ENCODE measurements at regions not wholly inside any gene's neighbourhood (a gene's known extent, or its start where the extent isn't known, plus 50 kb on each side); places are given as distances from the start of the nearest gene placed in this dataset.
"Not testable (repeated sequence)": the region's sequence is repeated elsewhere in the genome, so short reads cannot be mapped to it uniquely, and the experiment has no call there.

GRCh38 chrX:140318296-140318695 lies 186.6 kb downstream of the SOX3 start:
- DNase-seq = no peak

- no peak for DNase-seq
Measured at GRCh38 chrX:140317462-140317861, 187.4 kb downstream of the SOX3 start.

GRCh38 chrX:140298960-140299825 lies 205.7 kb downstream of the SOX3 start:
- no peak for DNase-seq

GRCh38 chrX:140297273-140297672 lies 207.6 kb downstream of the SOX3 start:
- DNase-seq = no peak

GRCh38 chrX:140292961-140293360 lies 211.9 kb downstream of the SOX3 start:
- no peak for DNase-seq

GRCh38 chrX:140292188-140292587 lies 212.7 kb downstream of the SOX3 start:
- no peak for DNase-seq

- DNase-seq = no peak
Measured at GRCh38 chrX:140274811-140275525, 229.9 kb downstream of the SOX3 start.

GRCh38 chrX:140273921-140274320 lies 230.9 kb downstream of the SOX3 start:
- DNase-seq = no peak

GRCh38 chrX:140250391-140250790 lies 254.5 kb downstream of the SOX3 start:
- no peak for DNase-seq

- no peak for DNase-seq
Measured at GRCh38 chrX:140249088-140249487, 255.8 kb downstream of the SOX3 start.

GRCh38 chrX:140229191-140229590 lies 263.9 kb upstream of the CXorf66 start:
- no peak for DNase-seq

- not testable (repeated sequence) for DNase-seq
Measured at GRCh38 chrX:140226037-140226436, 260.7 kb upstream of the CXorf66 start.

- not testable (repeated sequence) for DNase-seq
Measured at GRCh38 chrX:140215894-140216293, 250.6 kb upstream of the CXorf66 start.

- DNase-seq = not testable (repeated sequence)
Measured at GRCh38 chrX:140214518-140214917, 249.2 kb upstream of the CXorf66 start.

GRCh38 chrX:140206657-140207056 lies 241.3 kb upstream of the CXorf66 start:
- DNase-seq = no peak

GRCh38 chrX:140190441-140191108 lies 225.3 kb upstream of the CXorf66 start:
- DNase-seq = no peak

- no peak for DNase-seq
Measured at GRCh38 chrX:140180585-140180984, 215.3 kb upstream of the CXorf66 start.

- no peak for DNase-seq
Measured at GRCh38 chrX:140177821-140178220, 212.5 kb upstream of the CXorf66 start.

GRCh38 chrX:140172401-140172800 lies 207.1 kb upstream of the CXorf66 start:
- DNase-seq = no peak

GRCh38 chrX:140167551-140167950 lies 202.2 kb upstream of the CXorf66 start:
- DNase-seq = no peak

GRCh38 chrX:140165849-140166248 lies 200.5 kb upstream of the CXorf66 start:
- no peak for DNase-seq

GRCh38 chrX:140164391-140164790 lies 199.1 kb upstream of the CXorf66 start:
- no peak for DNase-seq

GRCh38 chrX:140163371-140164159 lies 198.2 kb upstream of the CXorf66 start:
- no peak for DNase-seq
